ENCODE measurements at regions not wholly inside any gene's neighbourhood (a gene's known extent, or its start where the extent isn't known, plus 50 kb on each side); places are given as distances from the start of the nearest gene placed in this dataset.

DNA sequence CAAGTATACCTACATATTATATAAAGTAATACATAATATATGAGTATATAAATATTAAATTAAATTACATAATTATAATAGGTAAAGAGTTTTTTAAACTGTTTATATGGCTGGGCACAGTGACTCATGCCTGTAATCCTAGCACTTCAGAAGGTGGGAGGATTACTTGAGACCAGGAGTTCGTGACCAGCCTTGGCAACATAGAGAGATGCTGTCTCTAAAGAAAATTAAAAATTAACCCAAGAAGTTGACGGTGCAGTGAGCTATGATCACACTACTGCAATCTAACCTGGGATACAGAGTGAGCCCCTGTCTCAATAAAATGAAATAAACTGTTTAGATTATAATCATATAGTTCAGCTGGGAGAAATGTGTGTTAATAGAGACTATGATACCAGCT lies 363.0 kb downstream of the DDX10 start:
- H3K27me3 ChIP-seq (ENCODE audit: control insufficient read depth, insufficient read depth, low read length), result no peaks in the 10 kb centered on the region

DNA sequence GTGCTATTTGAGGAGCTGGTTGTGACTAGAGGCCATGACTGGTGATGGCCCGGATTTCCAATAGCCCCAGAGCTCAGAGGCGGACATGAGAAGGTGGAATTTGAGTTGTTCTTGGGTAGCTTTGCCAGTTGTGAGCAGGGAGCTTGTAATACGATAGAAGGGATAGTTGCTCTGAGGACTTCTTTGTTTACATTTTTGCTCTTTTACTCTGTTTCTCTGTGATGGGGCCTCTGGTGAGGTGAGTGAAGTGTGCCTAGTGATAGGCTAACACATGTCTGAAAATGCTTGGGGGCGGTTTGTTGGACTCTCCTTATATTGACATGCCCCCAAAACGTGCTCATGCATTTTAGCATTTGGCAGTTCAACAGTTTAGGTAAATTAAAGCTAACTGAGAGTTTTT lies 365.1 kb downstream of the DDX10 start:
- Mint-ChIP-seq H3K27ac (no peak overlapping the region), H3K4me3 (no peak overlapping the region), H3K36me3 (no peaks in the 10 kb centered on the region), H3K9me3 (no peaks in the 10 kb centered on the region), H3K27me3 (ENCODE audit: low read depth in 2 of 2) (no peaks in the 10 kb centered on the region), H3K4me1 (no peaks in the 10 kb centered on the region)
- TF ChIP-seq, protein P1, sequence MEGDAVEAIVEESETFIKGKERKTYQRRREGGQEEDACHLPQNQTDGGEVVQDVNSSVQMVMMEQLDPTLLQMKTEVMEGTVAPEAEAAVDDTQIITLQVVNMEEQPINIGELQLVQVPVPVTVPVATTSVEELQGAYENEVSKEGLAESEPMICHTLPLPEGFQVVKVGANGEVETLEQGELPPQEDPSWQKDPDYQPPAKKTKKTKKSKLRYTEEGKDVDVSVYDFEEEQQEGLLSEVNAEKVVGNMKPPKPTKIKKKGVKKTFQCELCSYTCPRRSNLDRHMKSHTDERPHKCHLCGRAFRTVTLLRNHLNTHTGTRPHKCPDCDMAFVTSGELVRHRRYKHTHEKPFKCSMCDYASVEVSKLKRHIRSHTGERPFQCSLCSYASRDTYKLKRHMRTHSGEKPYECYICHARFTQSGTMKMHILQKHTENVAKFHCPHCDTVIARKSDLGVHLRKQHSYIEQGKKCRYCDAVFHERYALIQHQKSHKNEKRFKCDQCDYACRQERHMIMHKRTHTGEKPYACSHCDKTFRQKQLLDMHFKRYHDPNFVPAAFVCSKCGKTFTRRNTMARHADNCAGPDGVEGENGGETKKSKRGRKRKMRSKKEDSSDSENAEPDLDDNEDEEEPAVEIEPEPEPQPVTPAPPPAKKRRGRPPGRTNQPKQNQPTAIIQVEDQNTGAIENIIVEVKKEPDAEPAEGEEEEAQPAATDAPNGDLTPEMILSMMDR (IDR thresholded peaks at IDR 0.05), result no peak
- no peak overlapping the region for H3K27ac ChIP-seq (ENCODE audit: low read length)
- no peaks in the 10 kb centered on the region for H3K27me3 ChIP-seq (ENCODE audit: control insufficient read depth, insufficient read depth, low read length)
- 64% methylated on average over 5 of the region's 5 CpGs for WGBS (ENCODE audit: insufficient coverage)
- H3K4me1 ChIP-seq (ENCODE audit: control insufficient read depth, insufficient read depth, low read length), result no peaks in the 10 kb centered on the region
- no peaks in the 10 kb centered on the region for H3K36me3 ChIP-seq (ENCODE audit: control insufficient read depth, insufficient read depth, low read length)
- intact Hi-C loops (cut with micrococcal nuclease), result no loop called here
- H3K9me3 ChIP-seq (ENCODE audit: control insufficient read depth, insufficient read depth, low read length), result no peaks in the 10 kb centered on the region
- DNase-seq, result no peak
- ATAC-seq, result no peak
- H3K4me3 ChIP-seq (ENCODE audit: low read length), result no peak overlapping the region

More for the DNA sequence above, 363.0 kb downstream of the DDX10 start:
- no peak for ATAC-seq
- TF ChIP-seq, protein P1 (IDR thresholded peaks at IDR 0.05), result no peak
- Mint-ChIP-seq H3K4me1 (no peaks in the 10 kb centered on the region), H3K4me3 (no peak overlapping the region), H3K36me3 (no peaks in the 10 kb centered on the region), H3K9me3 (no peaks in the 10 kb centered on the region), H3K27me3 (ENCODE audit: low read depth in 2 of 2) (no peaks in the 10 kb centered on the region), H3K27ac (no peak overlapping the region)
- no peak for DNase-seq
- no peak overlapping the region for H3K4me3 ChIP-seq (ENCODE audit: low read length)
- intact Hi-C loops (cut with micrococcal nuclease), result no loop called here
- no peaks in the 10 kb centered on the region for H3K9me3 ChIP-seq (ENCODE audit: control insufficient read depth, insufficient read depth, low read length)
- 75% methylated on average over 2 of the region's 2 CpGs for WGBS (ENCODE audit: insufficient coverage)
- no peaks in the 10 kb centered on the region for H3K4me1 ChIP-seq (ENCODE audit: control insufficient read depth, insufficient read depth, low read length)
- H3K27ac ChIP-seq (ENCODE audit: low read length), result no peak overlapping the region
- H3K36me3 ChIP-seq (ENCODE audit: control insufficient read depth, insufficient read depth, low read length), result no peaks in the 10 kb centered on the region

DNA sequence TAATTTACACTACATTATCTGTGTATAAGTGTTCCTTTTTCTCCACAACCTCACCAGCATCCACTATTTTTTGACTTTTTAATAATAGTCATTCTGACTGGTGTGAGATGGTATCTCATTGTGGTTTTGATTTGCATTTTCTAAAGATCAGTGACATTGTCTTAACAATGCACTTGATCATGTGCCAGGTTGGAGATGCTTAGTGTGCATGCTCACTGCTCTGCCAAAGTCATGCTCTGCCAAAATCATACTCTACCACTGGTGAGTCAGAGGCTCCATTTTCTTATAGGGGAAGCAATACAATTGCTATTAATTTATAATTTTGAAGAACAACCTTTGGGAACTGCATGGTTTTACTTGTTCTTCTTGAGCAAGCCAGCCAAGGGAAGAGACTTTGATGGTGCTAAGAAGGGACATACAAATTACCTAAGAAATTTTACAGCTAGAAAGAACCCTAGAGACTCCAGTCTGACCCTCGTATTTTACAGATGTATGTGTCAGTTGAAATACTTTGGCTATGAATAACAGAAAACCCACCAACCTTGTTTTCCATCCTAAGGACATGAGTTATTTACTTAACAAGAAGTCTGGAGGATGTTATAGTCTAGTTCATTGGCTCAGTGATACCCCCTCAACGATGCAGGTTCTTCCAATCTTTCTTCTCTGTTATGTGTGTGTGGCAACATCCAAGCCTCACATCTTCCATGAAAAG lies 368.9 kb downstream of the DDX10 start:
- ATAC-seq (no peak), DNase-seq (no peak)
- H3K4me1 Mint-ChIP-seq, result no peaks in the 10 kb centered on the region
- no peak overlapping the region for H3K4me3 Mint-ChIP-seq
- 80% methylated on average over 1 of the region's 2 CpGs for WGBS (ENCODE audit: insufficient coverage)
- no peak overlapping the region for H3K27ac Mint-ChIP-seq
- H3K9me3 ChIP-seq (ENCODE audit: control insufficient read depth, insufficient read depth, low read length), result no peaks in the 10 kb centered on the region
- intact Hi-C loops (cut with micrococcal nuclease), result no loop called here
- TF ChIP-seq, protein P1 (IDR thresholded peaks at IDR 0.05), result no peak
- H3K36me3 Mint-ChIP-seq, result no peaks in the 10 kb centered on the region
- H3K36me3 ChIP-seq (ENCODE audit: control insufficient read depth, insufficient read depth, low read length), result no peaks in the 10 kb centered on the region
- H3K27me3 Mint-ChIP-seq (ENCODE audit: low read depth in 2 of 2), result peaks cover 0 to 2% of the 10 kb centered on the region in 2 donors
- H3K4me3 ChIP-seq (ENCODE audit: low read length), result no peak overlapping the region
- no peaks in the 10 kb centered on the region for H3K9me3 Mint-ChIP-seq
- H3K27ac ChIP-seq (ENCODE audit: low read length), result no peak overlapping the region
- H3K27me3 ChIP-seq (ENCODE audit: control insufficient read depth, insufficient read depth, low read length), result no peaks in the 10 kb centered on the region
- H3K4me1 ChIP-seq (ENCODE audit: control insufficient read depth, insufficient read depth, low read length), result no peaks in the 10 kb centered on the region

DNA sequence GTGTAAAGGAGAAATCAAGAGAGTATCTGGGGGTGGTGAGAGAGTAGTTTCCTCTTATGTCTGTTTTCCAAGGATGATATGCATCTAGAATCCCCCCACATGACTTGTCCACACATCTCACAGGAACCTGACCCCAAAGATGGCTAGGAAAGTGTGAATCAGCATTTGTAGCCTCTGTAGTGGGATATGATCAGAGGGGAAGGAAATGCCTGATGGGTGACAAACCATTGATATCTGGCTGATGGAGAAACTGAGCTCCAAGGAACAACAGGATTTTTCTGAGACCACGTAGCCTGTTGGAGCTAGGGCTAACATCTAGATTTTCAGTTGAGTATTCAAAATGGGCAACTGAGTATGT lies 369.4 kb downstream of the DDX10 start:
- intact Hi-C loops (cut with micrococcal nuclease), result no loop called here
- 92% methylated on average over 1 of the region's 1 CpG for WGBS (ENCODE audit: insufficient coverage)
- H3K4me1 ChIP-seq (ENCODE audit: control insufficient read depth, insufficient read depth, low read length), result no peaks in the 10 kb centered on the region
- DNase-seq (no peak), ATAC-seq (no peak)
- no peaks in the 10 kb centered on the region for H3K27me3 ChIP-seq (ENCODE audit: control insufficient read depth, insufficient read depth, low read length)
- Mint-ChIP-seq H3K4me1 (no peaks in the 10 kb centered on the region), H3K9me3 (no peaks in the 10 kb centered on the region), H3K4me3 (no peak overlapping the region), H3K27me3 (ENCODE audit: low read depth in 2 of 2) (peaks cover 0 to 2% of the 10 kb centered on the region in 2 donors), H3K27ac (no peak overlapping the region), H3K36me3 (no peaks in the 10 kb centered on the region)
- H3K36me3 ChIP-seq (ENCODE audit: control insufficient read depth, insufficient read depth, low read length), result no peaks in the 10 kb centered on the region
- no peak overlapping the region for H3K27ac ChIP-seq (ENCODE audit: low read length)
- no peak overlapping the region for H3K4me3 ChIP-seq (ENCODE audit: low read length)
- H3K9me3 ChIP-seq (ENCODE audit: control insufficient read depth, insufficient read depth, low read length), result no peaks in the 10 kb centered on the region
- TF ChIP-seq, protein P1 (IDR thresholded peaks at IDR 0.05), result no peak

Data from natural killer cell (primary cell).